Naive B cell (primary cell): ENCODE measurements at regions not wholly inside any gene's neighbourhood (a gene's known extent, or its start where the extent isn't known, plus 50 kb on each side); places are given as distances from the start of the nearest gene placed in this dataset.

ENCODE experiments used
- ATAC-seq, 2 donors: fragments of 150-1000 bp; cut with Tn5 transposase; 2 replicates each; pipeline ENCODE4 v1.10.0; 2021; ENCODE audit warnings: low read depth in 2 of 2, mild to moderate bottlenecking in 2 of 2, moderate library complexity in 2 of 2
- DNase-seq: peaks from one replicate; pipeline ENCODE4 v3.0.0; 2022
- H3K27ac Mint-ChIP-seq, 6 donors: one replicate each; pipeline ENCODE4 v1.8.0; 2020 to 2022; ENCODE audit warnings: mild to moderate bottlenecking in 6 of 6, mixed read lengths in 6 of 6, moderate library complexity in 5 of 6, inconsistent platforms in 2 of 6
- H3K27me3 Mint-ChIP-seq, 3 donors: one replicate each; pipeline ENCODE4 v1.8.0; 2021 to 2022; ENCODE audit warnings: mixed read lengths in 3 of 3, mild to moderate bottlenecking in 1 of 3
- H3K36me3 Mint-ChIP-seq, 2 donors: one replicate each; pipeline ENCODE4 v1.8.0; 2020 to 2022; ENCODE audit warnings: mixed read lengths in 2 of 2, inconsistent platforms in 1 of 2, mild to moderate bottlenecking in 1 of 2
- H3K4me1 Mint-ChIP-seq, 3 donors: one replicate each; pipeline ENCODE4 v1.8.0; 2020 to 2022; ENCODE audit warnings: mixed read lengths in 3 of 3, inconsistent platforms in 1 of 3, mild to moderate bottlenecking in 1 of 3, moderate library complexity in 1 of 3
- H3K4me3 Mint-ChIP-seq, 8 donors: one replicate each; pipeline ENCODE4 v1.8.0; 2020 to 2022; ENCODE audit warnings: mild to moderate bottlenecking in 8 of 8, mixed read lengths in 8 of 8, moderate library complexity in 8 of 8, inconsistent platforms in 2 of 8
- H3K9me3 Mint-ChIP-seq, 7 donors: one replicate each; pipeline ENCODE4 v1.8.0; 2020 to 2022; ENCODE audit warnings: mixed read lengths in 7 of 7, mild to moderate bottlenecking in 5 of 7, inconsistent platforms in 2 of 7, moderate library complexity in 1 of 7

GRCh38 chrX:34880656-34881055 lies 61.9 kb upstream of the FAM47B start:
- Mint-ChIP-seq H3K36me3 (no peaks in the 10 kb centered on the region), H3K4me1 (no peaks in the 10 kb centered on the region), H3K27me3 (no peaks in the 10 kb centered on the region), H3K27ac (no peak overlapping the region), H3K9me3 (peaks cover 0 to 2% (median 0%) of the 10 kb centered on the region in 7 donors), H3K4me3 (no peak overlapping the region)
- DNase-seq (no peak), ATAC-seq (no peak)

DNA sequence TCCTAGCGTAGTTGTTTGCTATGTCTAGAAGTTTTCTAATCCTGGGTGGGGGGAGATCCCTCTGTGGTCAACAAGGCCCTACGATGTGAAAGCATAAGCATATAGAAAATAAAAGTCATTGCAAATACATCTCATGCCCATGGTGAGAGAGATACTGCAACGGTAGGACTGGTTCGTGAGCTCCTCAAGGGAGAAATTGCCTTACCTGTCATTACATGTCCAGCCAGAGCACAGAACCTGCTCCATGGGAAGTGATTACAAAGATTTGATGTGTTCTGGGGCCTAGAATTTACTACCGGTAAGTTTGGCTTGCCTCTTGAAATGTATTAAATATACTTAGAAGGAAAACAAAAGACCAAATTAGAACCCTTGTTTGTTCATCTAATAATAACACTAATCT lies 60.9 kb upstream of the FAM47B start:
- Mint-ChIP-seq H3K27ac (no peak overlapping the region), H3K27me3 (no peaks in the 10 kb centered on the region), H3K4me1 (no peaks in the 10 kb centered on the region), H3K4me3 (no peak overlapping the region), H3K9me3 (peaks cover 0 to 6% (median 0%) of the 10 kb centered on the region in 7 donors), H3K36me3 (no peaks in the 10 kb centered on the region)
- ATAC-seq (no peak), DNase-seq (no peak)

DNA sequence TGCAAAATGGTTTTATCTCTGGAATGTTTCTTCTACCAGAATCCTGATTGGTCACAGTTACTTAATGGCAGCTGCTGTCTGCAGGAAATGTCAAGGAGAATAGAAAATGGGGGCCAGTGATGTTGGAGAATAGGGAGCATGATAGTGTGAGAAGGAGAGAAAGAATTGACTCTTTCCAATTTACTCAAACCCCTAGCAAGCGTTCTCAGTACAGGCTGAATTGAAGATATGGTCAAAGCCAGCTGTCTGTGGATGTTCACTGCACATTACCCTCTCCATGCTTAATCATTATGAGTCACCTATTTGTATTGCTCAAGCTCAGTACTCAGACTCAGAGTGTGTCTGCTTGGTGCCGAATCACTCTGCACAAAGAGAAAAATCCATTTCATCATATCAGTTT lies 57.8 kb upstream of the FAM47B start:
- H3K4me3 Mint-ChIP-seq = no peak overlapping the region
- DNase-seq (no peak), ATAC-seq (no peak)
- H3K27me3 Mint-ChIP-seq = no peaks in the 10 kb centered on the region
- H3K27ac Mint-ChIP-seq = no peak overlapping the region
- H3K9me3 Mint-ChIP-seq = peaks cover 0 to 6% (median 0%) of the 10 kb centered on the region in 7 donors
- no peaks in the 10 kb centered on the region for H3K4me1 Mint-ChIP-seq
- no peaks in the 10 kb centered on the region for H3K36me3 Mint-ChIP-seq

DNA sequence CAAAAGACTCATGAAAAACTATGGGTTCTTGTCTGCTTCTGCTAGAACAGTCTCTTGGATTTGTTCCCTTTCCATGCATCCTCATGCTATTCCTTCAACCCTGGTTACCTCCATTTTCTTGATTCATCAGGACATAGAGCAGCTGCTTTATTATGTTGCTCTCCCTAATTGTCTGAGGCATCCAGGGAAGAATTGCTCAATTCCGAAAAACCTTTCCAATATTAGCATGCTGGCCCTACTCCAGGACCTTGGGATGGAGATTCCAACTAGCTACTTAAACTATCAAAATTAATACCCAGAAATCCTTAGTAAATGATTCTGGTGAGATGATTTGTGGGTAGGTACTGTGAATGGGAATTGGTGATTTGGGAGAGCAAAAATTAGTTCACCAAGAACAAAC lies 56.6 kb upstream of the FAM47B start:
- Mint-ChIP-seq H3K4me3 (no peak overlapping the region), H3K4me1 (no peaks in the 10 kb centered on the region), H3K27me3 (no peaks in the 10 kb centered on the region), H3K27ac (no peak overlapping the region), H3K36me3 (no peaks in the 10 kb centered on the region), H3K9me3 (peaks cover 0 to 6% (median 0%) of the 10 kb centered on the region in 7 donors)
- DNase-seq = no peak
- ATAC-seq = no peak

- Mint-ChIP-seq H3K36me3 (no peaks in the 10 kb centered on the region), H3K4me3 (no peak overlapping the region), H3K27ac (no peak overlapping the region), H3K4me1 (no peaks in the 10 kb centered on the region), H3K27me3 (no peaks in the 10 kb centered on the region), H3K9me3 (peaks cover 0 to 4% (median 0%) of the 10 kb centered on the region in 7 donors)
- ATAC-seq (no peak), DNase-seq (no peak)
These were observed 51.2 kb upstream of the FAM47B start for GRCh38 chrX:34891391-34891790.
